ENCODE measurements at regions not wholly inside any gene's neighbourhood (a gene's known extent, or its start where the extent isn't known, plus 50 kb on each side); places are given as distances from the start of the nearest gene placed in this dataset.

- no peak for DNase-seq (ENCODE audit: low spot score)
Observed at GRCh38 chr6:5946701-5947100, 60.0 kb downstream of the NRN1 start.

- DNase-seq (ENCODE audit: low spot score) = no peak
Observed at GRCh38 chr6:5946181-5946580, 60.5 kb downstream of the NRN1 start.

- no peak for DNase-seq (ENCODE audit: low spot score)
Observed at GRCh38 chr6:5943591-5943990, 63.1 kb downstream of the NRN1 start.

- DNase-seq (ENCODE audit: low spot score) = no peak
Observed at GRCh38 chr6:5942591-5942990, 64.1 kb downstream of the NRN1 start.

- DNase-seq (ENCODE audit: low spot score) = no peak
Observed at GRCh38 chr6:5941188-5941587, 65.5 kb downstream of the NRN1 start.

GRCh38 chr6:5938934-5939333 lies 67.8 kb downstream of the NRN1 start:
- no peak for DNase-seq (ENCODE audit: low spot score)

- DNase-seq (ENCODE audit: low spot score) = no peak
Observed at GRCh38 chr6:5937936-5938706, 68.6 kb downstream of the NRN1 start.

- DNase-seq (ENCODE audit: low spot score) = no peak
Observed at GRCh38 chr6:5937169-5937909, 69.4 kb downstream of the NRN1 start.

- no peak for DNase-seq (ENCODE audit: low spot score)
Observed at GRCh38 chr6:5936631-5937030, 70.1 kb downstream of the NRN1 start.

GRCh38 chr6:5936140-5936539 lies 70.6 kb downstream of the NRN1 start:
- no peak for DNase-seq (ENCODE audit: low spot score)

- DNase-seq (ENCODE audit: low spot score) = no peak
Observed at GRCh38 chr6:5930968-5931367, 75.8 kb downstream of the NRN1 start.

GRCh38 chr6:5930143-5930770 lies 76.5 kb downstream of the NRN1 start:
- DNase-seq (ENCODE audit: low spot score) = no peak

GRCh38 chr6:5923840-5924239 lies 82.9 kb downstream of the NRN1 start:
- no peak for DNase-seq (ENCODE audit: low spot score)

GRCh38 chr6:5922230-5922629 lies 84.5 kb downstream of the NRN1 start:
- no peak for DNase-seq (ENCODE audit: low spot score)

- no peak for DNase-seq (ENCODE audit: low spot score)
Observed at GRCh38 chr6:5909721-5910120, 97.0 kb downstream of the NRN1 start.

- DNase-seq (ENCODE audit: low spot score) = no peak
Observed at GRCh38 chr6:5906842-5907241, 99.9 kb downstream of the NRN1 start.

GRCh38 chr6:5906340-5906670 lies 100.4 kb downstream of the NRN1 start:
- DNase-seq (ENCODE audit: low spot score) = no peak

- no peak for DNase-seq (ENCODE audit: low spot score)
Observed at GRCh38 chr6:5905431-5906339, 101.0 kb downstream of the NRN1 start.

- DNase-seq (ENCODE audit: low spot score) = no peak
Observed at GRCh38 chr6:5904532-5904931, 102.2 kb downstream of the NRN1 start.

- no peak for DNase-seq (ENCODE audit: low spot score)
Observed at GRCh38 chr6:5899216-5900045, 107.3 kb downstream of the NRN1 start.

GRCh38 chr6:5898563-5898962 lies 108.2 kb downstream of the NRN1 start:
- DNase-seq (ENCODE audit: low spot score) = peak; percentile 8
